Cardiac muscle cell (in vitro differentiated cells and primary cell): ENCODE measurements at regions not wholly inside any gene's neighbourhood (a gene's known extent, or its start where the extent isn't known, plus 50 kb on each side); places are given as distances from the start of the nearest gene placed in this dataset.

ENCODE experiments used
- DNase-seq, 2 donors: peaks; one replicate each; pipeline versions ENCODE4 v3.0.0 to v3.0.0-alpha.2; 2010 to 2017; ENCODE audit warnings: low read depth in 1 of 2, low spot score in 1 of 2
- H3K27ac ChIP-seq: fragments of 200-600 bp; sonication (generic); 2 replicates; pipeline ENCODE4 v1.5.1; 2016
- H3K27me3 ChIP-seq: fragments of 200-600 bp; sonication (generic); 2 replicates; pipeline ENCODE4 v1.6.0; 2016; ENCODE audit warnings: control low read depth
- H3K36me3 ChIP-seq: fragments of 200-600 bp; sonication (generic); 2 replicates; pipeline ENCODE4 v1.5.1; 2016; ENCODE audit warnings: control low read depth
- H3K4me1 ChIP-seq: fragments of 200-600 bp; sonication (generic); 2 replicates; pipeline ENCODE4 v1.8.1; 2017; ENCODE audit warnings: low read depth, mild to moderate bottlenecking, mixed run types
- H3K4me3 ChIP-seq: fragments of 200-600 bp; sonication (generic); 2 replicates; pipeline ENCODE4 v1.5.1; 2016; ENCODE audit warnings: mild to moderate bottlenecking
- H3K9me3 ChIP-seq: fragments of 200-600 bp; sonication (generic); 2 replicates; pipeline ENCODE4 v1.5.1; 2017; ENCODE audit warnings: low read depth, mild to moderate bottlenecking, control low read depth
- TF ChIP-seq, protein P1 (sequence below): IDR thresholded peaks from 2 replicates; pipeline ENCODE4 v1.5.1; 2012; ENCODE audit warnings: low read depth, mild to moderate bottlenecking, low read length

DNA sequence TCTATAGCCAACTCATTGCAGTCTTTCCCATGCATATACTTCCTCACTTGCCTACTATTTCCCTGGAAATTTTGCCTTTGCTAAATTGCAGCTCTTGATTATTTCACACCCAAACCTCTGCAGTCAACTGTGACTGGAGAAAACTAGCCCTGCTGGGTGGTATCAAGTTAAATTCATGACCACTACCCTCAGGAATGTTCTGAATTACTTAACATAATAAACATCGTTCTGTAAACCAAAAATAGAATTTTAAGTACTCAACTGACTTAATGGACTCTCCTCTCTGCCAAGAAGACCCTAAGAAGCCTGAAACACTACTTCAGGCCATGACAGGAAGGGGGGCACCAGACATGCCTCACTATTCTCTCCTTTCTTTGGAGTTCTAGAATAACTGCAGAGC, 1278.0 kb upstream of the GBE1 start:
- TF ChIP-seq, protein P1, sequence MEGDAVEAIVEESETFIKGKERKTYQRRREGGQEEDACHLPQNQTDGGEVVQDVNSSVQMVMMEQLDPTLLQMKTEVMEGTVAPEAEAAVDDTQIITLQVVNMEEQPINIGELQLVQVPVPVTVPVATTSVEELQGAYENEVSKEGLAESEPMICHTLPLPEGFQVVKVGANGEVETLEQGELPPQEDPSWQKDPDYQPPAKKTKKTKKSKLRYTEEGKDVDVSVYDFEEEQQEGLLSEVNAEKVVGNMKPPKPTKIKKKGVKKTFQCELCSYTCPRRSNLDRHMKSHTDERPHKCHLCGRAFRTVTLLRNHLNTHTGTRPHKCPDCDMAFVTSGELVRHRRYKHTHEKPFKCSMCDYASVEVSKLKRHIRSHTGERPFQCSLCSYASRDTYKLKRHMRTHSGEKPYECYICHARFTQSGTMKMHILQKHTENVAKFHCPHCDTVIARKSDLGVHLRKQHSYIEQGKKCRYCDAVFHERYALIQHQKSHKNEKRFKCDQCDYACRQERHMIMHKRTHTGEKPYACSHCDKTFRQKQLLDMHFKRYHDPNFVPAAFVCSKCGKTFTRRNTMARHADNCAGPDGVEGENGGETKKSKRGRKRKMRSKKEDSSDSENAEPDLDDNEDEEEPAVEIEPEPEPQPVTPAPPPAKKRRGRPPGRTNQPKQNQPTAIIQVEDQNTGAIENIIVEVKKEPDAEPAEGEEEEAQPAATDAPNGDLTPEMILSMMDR, result no peak
- Histone ChIP-seq H3K27ac (no peak overlapping the region), H3K36me3 (no peaks in the 10 kb centered on the region), H3K9me3 (no peaks in the 10 kb centered on the region), H3K4me3 (no peak overlapping the region), H3K27me3 (no peaks in the 10 kb centered on the region), H3K4me1 (no peaks in the 10 kb centered on the region)
- DNase-seq, result no peak

DNA sequence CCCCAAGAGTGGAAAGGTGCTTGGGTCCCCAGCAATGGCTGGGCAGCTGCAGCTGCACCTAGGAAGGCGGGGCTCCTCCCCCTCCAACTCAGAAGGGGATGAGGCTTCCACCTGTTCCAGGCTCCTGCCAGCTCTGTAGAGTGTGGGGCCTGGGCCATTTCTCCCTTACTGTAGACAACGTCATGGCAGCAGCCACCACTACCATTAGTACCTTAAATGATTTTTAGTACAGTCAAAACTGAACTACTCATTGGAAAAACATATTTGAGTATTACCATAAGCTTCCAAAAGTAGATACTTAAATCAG, 1274.2 kb upstream of the GBE1 start:
- Histone ChIP-seq H3K9me3 (no peaks in the 10 kb centered on the region), H3K4me1 (no peaks in the 10 kb centered on the region), H3K36me3 (no peaks in the 10 kb centered on the region), H3K27me3 (no peaks in the 10 kb centered on the region), H3K4me3 (no peak overlapping the region), H3K27ac (no peak overlapping the region)
- DNase-seq, result no peak
- TF ChIP-seq, protein P1, result no peak

DNA sequence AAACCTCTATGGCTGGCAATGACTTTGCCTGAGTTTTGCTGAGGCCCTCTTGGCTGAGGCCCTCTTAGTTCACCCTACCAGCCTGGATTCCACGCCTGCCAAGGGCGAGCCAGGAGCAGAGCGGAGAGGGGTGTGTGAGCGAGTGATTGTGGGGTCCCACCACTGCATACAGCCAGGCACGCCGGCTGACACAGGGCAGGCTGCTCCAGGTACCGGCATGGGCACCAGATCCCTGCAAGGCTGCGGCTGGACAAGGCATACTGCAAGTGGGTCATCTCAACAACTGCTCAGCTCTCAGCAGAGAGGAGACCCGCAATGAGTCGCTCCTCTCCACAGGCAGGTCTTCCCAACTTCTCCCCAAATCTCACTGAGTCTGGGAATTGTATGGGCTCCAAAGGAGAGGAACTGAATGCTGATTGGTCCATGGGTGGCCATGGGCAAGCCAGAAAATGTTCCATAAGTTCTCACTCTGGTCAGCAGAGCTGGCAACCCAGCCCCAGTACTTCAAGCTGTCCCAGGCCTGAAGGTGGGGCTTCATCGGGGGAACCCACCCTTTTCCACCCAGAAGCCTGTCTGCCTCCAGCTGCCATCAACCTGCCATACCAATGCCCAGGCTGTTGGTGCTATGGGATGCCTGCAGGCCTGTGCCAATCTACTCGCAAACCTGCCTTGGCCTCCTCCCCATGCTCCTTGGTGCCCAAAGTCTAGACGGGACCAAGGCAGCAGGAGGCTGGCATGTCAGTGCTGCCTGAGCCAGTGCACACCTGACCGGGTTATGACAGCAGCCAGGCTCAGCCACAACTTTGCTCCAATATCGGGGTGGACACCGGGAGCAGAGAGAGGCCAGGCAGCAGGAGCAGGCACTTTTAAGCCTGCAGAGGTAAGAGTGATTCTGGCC, 1273.6 kb upstream of the GBE1 start:
- TF ChIP-seq, protein P1, result no peak
- H3K4me1 ChIP-seq, result no peaks in the 10 kb centered on the region
- DNase-seq, result no peak
- no peak overlapping the region for H3K4me3 ChIP-seq
- H3K36me3 ChIP-seq, result no peaks in the 10 kb centered on the region
- no peaks in the 10 kb centered on the region for H3K9me3 ChIP-seq
- H3K27me3 ChIP-seq, result no peaks in the 10 kb centered on the region
- H3K27ac ChIP-seq, result no peak overlapping the region

DNA sequence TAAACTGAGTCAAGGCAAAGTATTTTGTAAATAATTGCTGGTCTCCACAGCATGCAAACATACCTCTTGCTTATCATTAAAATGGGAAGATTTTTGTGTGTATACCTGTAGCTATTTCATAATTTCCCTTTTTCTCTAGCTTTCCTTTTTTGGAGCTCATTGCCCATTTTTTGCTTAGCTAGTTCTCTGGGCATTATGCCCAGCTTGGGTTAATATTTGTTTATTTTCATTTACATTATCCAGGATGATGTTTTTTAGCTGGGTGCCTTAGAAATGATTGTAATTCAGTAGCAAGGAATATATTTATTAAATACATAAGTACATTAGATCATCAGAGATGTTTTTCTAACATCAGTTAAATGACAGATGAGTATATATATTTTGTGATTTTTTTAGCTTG, 1271.7 kb upstream of the GBE1 start:
- Histone ChIP-seq H3K9me3 (no peaks in the 10 kb centered on the region), H3K27me3 (no peaks in the 10 kb centered on the region), H3K4me3 (no peak overlapping the region), H3K4me1 (no peaks in the 10 kb centered on the region), H3K36me3 (no peaks in the 10 kb centered on the region), H3K27ac (no peak overlapping the region)
- TF ChIP-seq, protein P1, result no peak
- DNase-seq, result no peak

DNA sequence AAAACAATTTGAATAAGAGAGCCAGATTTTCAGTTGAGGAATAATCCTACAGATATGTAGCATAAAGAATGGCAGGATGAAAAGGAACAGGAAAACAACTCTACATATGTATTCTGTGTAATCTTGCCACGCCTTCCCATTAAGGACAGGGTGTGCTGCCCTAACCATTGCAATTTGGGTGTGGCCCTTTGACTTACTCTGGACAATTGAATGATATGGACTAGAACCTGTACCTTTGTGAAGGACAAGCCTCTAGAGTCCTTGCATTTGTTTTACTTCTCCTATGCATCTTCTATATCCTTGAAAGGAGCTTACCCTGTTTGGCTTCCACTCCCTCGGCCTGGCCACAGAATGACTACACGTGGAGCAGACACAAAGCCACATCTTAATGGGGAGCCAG, 1261.6 kb upstream of the GBE1 start:
- H3K27me3 ChIP-seq, result no peaks in the 10 kb centered on the region
- H3K27ac ChIP-seq, result no peak overlapping the region
- H3K4me1 ChIP-seq, result no peaks in the 10 kb centered on the region
- no peaks in the 10 kb centered on the region for H3K9me3 ChIP-seq
- no peak for DNase-seq
- no peak overlapping the region for H3K4me3 ChIP-seq
- H3K36me3 ChIP-seq, result no peaks in the 10 kb centered on the region
- TF ChIP-seq, protein P1, result no peak

DNA sequence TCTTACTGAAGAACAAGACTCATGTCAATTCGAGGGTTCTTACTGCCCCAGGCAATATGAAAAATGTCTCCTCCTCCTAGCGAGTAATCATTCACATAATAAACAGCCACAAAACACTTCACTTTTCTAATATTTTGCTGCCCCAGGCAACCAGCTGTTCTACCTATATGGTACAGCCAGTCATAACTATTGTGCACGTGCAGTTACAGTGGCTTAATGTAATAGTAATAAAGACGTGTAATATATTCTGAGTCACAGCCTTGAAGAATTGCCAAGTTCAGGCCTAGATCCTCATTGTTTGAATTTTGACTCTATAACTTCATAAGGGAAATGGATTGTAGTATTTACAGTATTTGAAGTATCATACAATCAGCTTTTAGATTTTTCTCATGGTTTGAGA, 1250.0 kb upstream of the GBE1 start:
- H3K9me3 ChIP-seq, result no peaks in the 10 kb centered on the region
- DNase-seq, result no peak
- H3K4me3 ChIP-seq, result no peak overlapping the region
- TF ChIP-seq, protein P1, result no peak
- H3K27ac ChIP-seq, result no peak overlapping the region
- H3K36me3 ChIP-seq, result no peaks in the 10 kb centered on the region
- H3K27me3 ChIP-seq, result no peaks in the 10 kb centered on the region
- no peaks in the 10 kb centered on the region for H3K4me1 ChIP-seq
